ENCODE measurements at regions not wholly inside any gene's neighbourhood (a gene's known extent, or its start where the extent isn't known, plus 50 kb on each side); places are given as distances from the start of the nearest gene placed in this dataset.

- no peak for TF ChIP-seq ELF4 (IDR thresholded peaks at IDR 0.05)
- DNase-seq (ENCODE audit: extremely low spot score) = no peak
- ChIA-PET CTCF (no interaction called here), POLR2A (no interaction called here)
These were observed 50.5 kb upstream of the SHISAL1 start for GRCh38 chr22:44363013-44363979.

- no peak for DNase-seq (ENCODE audit: extremely low spot score)
- CTCF ChIA-PET = no interaction called here
- no peak for TF ChIP-seq SUZ12 (IDR thresholded peaks at IDR 0.05)
- TF ChIP-seq CTBP1 (IDR thresholded peaks at IDR 0.05; ENCODE audit: borderline replicate concordance) = no peak
- no peak for TF ChIP-seq ELF4 (IDR thresholded peaks at IDR 0.05)
- TF ChIP-seq FOXK2 (IDR thresholded peaks at IDR 0.05) = no peak
- no peak for TF ChIP-seq TARDBP (IDR thresholded peaks at IDR 0.05)
- TF ChIP-seq PKNOX1 (IDR thresholded peaks at IDR 0.05) = no peak
- POLR2A ChIA-PET = no interaction called here
These were observed 49.7 kb upstream of the SHISAL1 start for GRCh38 chr22:44362249-44363012.
